ENCODE measurements at regions not wholly inside any gene's neighbourhood (a gene's known extent, or its start where the extent isn't known, plus 50 kb on each side); places are given as distances from the start of the nearest gene placed in this dataset.

- H3K9me3 ChIP-seq (ENCODE audit: low read depth), result no peaks in the 10 kb centered on the region
- no peaks in the 10 kb centered on the region for H3K27me3 ChIP-seq
- no peak overlapping the region for H3K4me2 ChIP-seq
- H3K4me1 ChIP-seq (ENCODE audit: insufficient read depth), result peaks cover 45% of the 10 kb centered on the region
- H3K36me3 ChIP-seq (replicated peaks; ENCODE audit: insufficient read depth, low read depth), result no peaks in the 10 kb centered on the region
- no peaks in the 10 kb centered on the region for H3K9me2 ChIP-seq (replicated peaks; ENCODE audit: insufficient read depth)
- DNase-seq (ENCODE audit: low spot score), result no peak
- H4K20me1 ChIP-seq (ENCODE audit: insufficient read depth, poor library complexity, severe bottlenecking), result no peaks in the 10 kb centered on the region
- no peak overlapping the region for H3K4me3 ChIP-seq
- 64% methylated on average over 5 of the region's 5 CpGs for WGBS (ENCODE audit: low lambda C conversion rate, missing lambda C conversion rate)
- no peak for TF ChIP-seq EZH2 (IDR thresholded peaks at IDR 0.05; ENCODE audit: borderline replicate concordance)
- TF ChIP-seq, protein P1, sequence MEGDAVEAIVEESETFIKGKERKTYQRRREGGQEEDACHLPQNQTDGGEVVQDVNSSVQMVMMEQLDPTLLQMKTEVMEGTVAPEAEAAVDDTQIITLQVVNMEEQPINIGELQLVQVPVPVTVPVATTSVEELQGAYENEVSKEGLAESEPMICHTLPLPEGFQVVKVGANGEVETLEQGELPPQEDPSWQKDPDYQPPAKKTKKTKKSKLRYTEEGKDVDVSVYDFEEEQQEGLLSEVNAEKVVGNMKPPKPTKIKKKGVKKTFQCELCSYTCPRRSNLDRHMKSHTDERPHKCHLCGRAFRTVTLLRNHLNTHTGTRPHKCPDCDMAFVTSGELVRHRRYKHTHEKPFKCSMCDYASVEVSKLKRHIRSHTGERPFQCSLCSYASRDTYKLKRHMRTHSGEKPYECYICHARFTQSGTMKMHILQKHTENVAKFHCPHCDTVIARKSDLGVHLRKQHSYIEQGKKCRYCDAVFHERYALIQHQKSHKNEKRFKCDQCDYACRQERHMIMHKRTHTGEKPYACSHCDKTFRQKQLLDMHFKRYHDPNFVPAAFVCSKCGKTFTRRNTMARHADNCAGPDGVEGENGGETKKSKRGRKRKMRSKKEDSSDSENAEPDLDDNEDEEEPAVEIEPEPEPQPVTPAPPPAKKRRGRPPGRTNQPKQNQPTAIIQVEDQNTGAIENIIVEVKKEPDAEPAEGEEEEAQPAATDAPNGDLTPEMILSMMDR (IDR thresholded peaks at IDR 0.05; ENCODE audit: poor library complexity), result no peak
- TF ChIP-seq EZH2phosphoT487 (IDR thresholded peaks at IDR 0.05; ENCODE audit: low read depth, severe bottlenecking, unreplicated experiment), result no peak
- no peaks in the 10 kb centered on the region for H3K79me2 ChIP-seq
- H2AFZ ChIP-seq, result no peak overlapping the region
- H3K27ac ChIP-seq, result no peak overlapping the region
Measured at GRCh38 chr6:106802139-106802538, 172.4 kb downstream of the CD24 start.

GRCh38 chr6:106801256-106801655 lies 171.9 kb downstream of the QRSL1 start:
- peaks cover 50% of the 10 kb centered on the region for H3K4me1 ChIP-seq (ENCODE audit: insufficient read depth)
- no peaks in the 10 kb centered on the region for H3K79me2 ChIP-seq
- H3K36me3 ChIP-seq (replicated peaks; ENCODE audit: insufficient read depth, low read depth), result no peaks in the 10 kb centered on the region
- WGBS (ENCODE audit: low lambda C conversion rate, missing lambda C conversion rate), result 95% methylated on average over 8 of the region's 8 CpGs
- TF ChIP-seq EZH2 (IDR thresholded peaks at IDR 0.05; ENCODE audit: borderline replicate concordance) (no peak), EZH2phosphoT487 (IDR thresholded peaks at IDR 0.05; ENCODE audit: low read depth, severe bottlenecking, unreplicated experiment) (no peak)
- TF ChIP-seq, protein P1 (IDR thresholded peaks at IDR 0.05; ENCODE audit: poor library complexity), result no peak
- no peak overlapping the region for H2AFZ ChIP-seq
- H3K4me2 ChIP-seq, result no peak overlapping the region
- H3K27ac ChIP-seq, result no peak overlapping the region
- H3K9me3 ChIP-seq (ENCODE audit: low read depth), result no peaks in the 10 kb centered on the region
- no peak for DNase-seq (ENCODE audit: low spot score)
- H3K4me3 ChIP-seq, result no peak overlapping the region
- no peaks in the 10 kb centered on the region for H3K27me3 ChIP-seq
- no peaks in the 10 kb centered on the region for H3K9me2 ChIP-seq (replicated peaks; ENCODE audit: insufficient read depth)
- no peaks in the 10 kb centered on the region for H4K20me1 ChIP-seq (ENCODE audit: insufficient read depth, poor library complexity, severe bottlenecking)

DNA sequence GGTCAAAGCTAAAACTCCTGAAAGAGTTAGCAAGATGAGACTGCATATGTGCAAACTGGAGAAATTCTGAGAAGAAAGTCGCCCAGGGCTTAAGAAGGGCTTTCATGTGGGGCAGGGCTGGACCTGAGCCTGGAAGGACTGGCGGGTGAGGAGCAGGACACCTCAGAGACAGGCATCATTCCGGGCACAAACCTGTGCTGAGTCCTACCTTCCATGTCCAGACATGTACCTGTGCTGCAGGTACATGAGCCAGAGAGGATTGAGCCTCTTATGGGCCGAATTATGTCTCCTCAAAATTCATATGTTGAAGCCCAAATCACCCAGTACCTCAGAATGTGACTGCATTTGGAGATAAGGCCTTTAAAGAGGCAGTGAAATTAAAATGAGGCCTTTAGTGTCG lies 171.0 kb downstream of the QRSL1 start:
- H4K20me1 ChIP-seq (ENCODE audit: insufficient read depth, poor library complexity, severe bottlenecking), result no peaks in the 10 kb centered on the region
- no peaks in the 10 kb centered on the region for H3K79me2 ChIP-seq
- H3K36me3 ChIP-seq (replicated peaks; ENCODE audit: insufficient read depth, low read depth), result no peaks in the 10 kb centered on the region
- peaks cover 50% of the 10 kb centered on the region for H3K4me1 ChIP-seq (ENCODE audit: insufficient read depth)
- WGBS (ENCODE audit: low lambda C conversion rate, missing lambda C conversion rate), result 94% methylated on average over 5 of the region's 5 CpGs
- H3K27me3 ChIP-seq, result no peaks in the 10 kb centered on the region
- no peak for TF ChIP-seq EZH2 (IDR thresholded peaks at IDR 0.05; ENCODE audit: borderline replicate concordance)
- TF ChIP-seq, protein P1 (IDR thresholded peaks at IDR 0.05; ENCODE audit: poor library complexity), result no peak
- TF ChIP-seq EZH2phosphoT487 (IDR thresholded peaks at IDR 0.05; ENCODE audit: low read depth, severe bottlenecking, unreplicated experiment), result no peak
- H3K27ac ChIP-seq, result no peak overlapping the region
- DNase-seq (ENCODE audit: low spot score), result no peak
- H3K4me3 ChIP-seq, result no peak overlapping the region
- H3K4me2 ChIP-seq, result no peak overlapping the region
- H3K9me3 ChIP-seq (ENCODE audit: low read depth), result no peaks in the 10 kb centered on the region
- no peak overlapping the region for H2AFZ ChIP-seq
- no peaks in the 10 kb centered on the region for H3K9me2 ChIP-seq (replicated peaks; ENCODE audit: insufficient read depth)
